IPS-18c (cell line): ENCODE measurements at regions not wholly inside any gene's neighbourhood (a gene's known extent, or its start where the extent isn't known, plus 50 kb on each side); places are given as distances from the start of the nearest gene placed in this dataset.

Source experiments
- H3K4me3 ChIP-seq: 2 replicates; pipeline ENCODE4 v1.7.0; 2013; ENCODE audit warnings: low read depth, mild to moderate bottlenecking, low read length, moderate library complexity; ENCODE audit not compliant: insufficient read depth
- H3K9me3 ChIP-seq: one replicate; pipeline ENCODE4 v1.6.1; 2013; ENCODE audit warnings: mild to moderate bottlenecking, low read length, moderate library complexity; ENCODE audit not compliant: control insufficient read depth, insufficient read depth

DNA sequence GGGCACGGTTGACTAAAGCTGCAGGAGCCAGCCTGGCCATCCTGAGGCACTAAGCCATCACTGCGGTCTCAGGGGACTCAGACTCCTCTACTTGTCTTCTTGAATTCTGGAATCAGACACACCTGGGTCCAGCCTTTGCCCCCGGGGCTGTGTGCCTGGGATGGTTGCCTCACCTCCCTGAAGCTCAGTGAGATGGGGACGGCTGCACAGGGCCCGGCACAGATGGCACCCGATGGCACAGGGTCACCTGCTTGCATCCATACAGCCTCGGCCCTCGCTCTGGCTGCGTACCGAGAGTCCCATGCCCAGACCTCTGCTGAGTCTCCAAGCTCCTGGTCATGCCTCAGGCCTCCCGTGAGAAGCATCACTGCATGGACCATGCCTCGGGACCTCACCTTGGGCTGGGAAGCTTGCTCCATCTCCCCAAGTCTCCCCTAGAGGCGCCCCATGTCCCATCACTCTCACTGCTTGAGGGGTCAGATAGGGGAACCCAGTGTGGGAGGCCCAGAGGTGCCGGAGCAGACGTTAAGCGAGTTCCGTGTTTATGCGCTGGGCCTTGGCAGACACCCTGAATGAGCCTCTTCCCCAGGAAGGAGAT, 316.3 kb downstream of the SEC14L1 start:
- no peaks in the 10 kb centered on the region for H3K9me3 ChIP-seq
- H3K4me3 ChIP-seq: no peak overlapping the region

DNA sequence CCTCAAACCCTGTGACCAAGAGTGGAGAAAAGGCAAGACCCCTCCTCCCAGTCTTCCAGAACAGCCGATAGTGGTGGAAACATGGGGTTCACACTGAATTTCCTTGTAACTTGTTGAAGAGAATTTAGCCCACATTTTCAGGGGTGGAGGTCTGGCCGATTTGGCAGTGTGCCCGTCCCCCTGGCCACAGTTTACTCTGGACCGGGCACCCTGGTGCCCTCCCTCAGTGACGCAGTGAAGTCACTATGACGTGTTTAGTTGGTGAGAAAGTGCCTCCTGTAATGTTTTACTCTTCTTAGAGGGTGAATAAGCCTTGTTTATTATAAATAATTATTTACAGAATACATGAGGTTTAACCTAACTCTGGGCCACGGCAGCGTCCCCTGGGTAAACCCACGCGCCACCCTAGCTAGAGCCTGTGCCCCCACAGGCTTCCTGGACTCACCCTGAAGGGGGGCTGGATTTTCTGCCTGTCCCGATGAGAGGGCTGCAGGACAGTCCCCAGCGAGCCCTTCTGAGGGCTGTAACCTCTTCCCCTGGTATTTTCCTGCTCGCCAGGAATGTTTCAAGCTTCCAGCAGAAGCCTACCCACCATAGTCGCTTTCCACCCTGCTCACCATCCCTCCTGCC, 316.9 kb downstream of the SEC14L1 start:
- Histone ChIP-seq H3K4me3 (no peak overlapping the region), H3K9me3 (no peaks in the 10 kb centered on the region)

DNA sequence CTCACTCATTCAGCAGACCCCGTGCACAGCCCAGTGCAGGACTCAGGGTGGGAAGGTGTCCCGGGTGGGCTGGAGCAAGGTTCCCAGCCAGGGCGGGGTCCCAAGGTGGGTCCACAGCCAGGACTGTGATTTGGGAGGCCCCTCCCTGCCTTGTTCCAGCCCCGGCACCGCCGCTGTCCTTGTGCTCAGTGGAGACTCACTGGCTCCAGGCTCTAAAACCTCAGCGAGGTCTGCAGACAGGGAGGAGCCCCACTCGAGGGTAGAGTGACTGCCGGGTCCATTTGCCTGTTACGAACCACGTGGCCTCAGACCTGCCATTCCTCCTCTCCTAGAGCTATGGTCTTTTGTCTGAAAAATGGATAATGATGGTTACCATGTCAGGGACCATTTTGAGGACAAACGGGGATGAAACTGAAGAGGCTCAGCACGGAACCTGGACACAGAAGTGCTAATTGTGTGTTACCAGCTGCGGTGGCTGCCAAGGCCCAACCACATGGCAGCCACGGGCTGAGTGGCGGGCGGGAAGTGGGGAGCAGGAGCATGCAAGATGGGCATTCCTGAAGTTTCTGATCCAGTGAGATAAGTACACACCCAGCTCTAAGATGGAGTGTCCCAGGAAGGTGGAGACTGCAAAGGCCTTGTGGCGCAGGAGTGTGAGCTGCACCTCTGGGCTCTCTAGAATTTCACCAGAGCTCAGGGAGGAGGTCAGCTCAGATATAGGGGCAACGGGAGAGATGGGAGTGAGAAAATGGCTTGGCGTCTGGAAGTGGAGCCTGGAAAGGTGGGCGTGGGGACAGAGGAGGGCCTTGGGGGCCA, 317.6 kb downstream of the SEC14L1 start:
- H3K4me3 ChIP-seq: no peak overlapping the region
- H3K9me3 ChIP-seq: no peaks in the 10 kb centered on the region

DNA sequence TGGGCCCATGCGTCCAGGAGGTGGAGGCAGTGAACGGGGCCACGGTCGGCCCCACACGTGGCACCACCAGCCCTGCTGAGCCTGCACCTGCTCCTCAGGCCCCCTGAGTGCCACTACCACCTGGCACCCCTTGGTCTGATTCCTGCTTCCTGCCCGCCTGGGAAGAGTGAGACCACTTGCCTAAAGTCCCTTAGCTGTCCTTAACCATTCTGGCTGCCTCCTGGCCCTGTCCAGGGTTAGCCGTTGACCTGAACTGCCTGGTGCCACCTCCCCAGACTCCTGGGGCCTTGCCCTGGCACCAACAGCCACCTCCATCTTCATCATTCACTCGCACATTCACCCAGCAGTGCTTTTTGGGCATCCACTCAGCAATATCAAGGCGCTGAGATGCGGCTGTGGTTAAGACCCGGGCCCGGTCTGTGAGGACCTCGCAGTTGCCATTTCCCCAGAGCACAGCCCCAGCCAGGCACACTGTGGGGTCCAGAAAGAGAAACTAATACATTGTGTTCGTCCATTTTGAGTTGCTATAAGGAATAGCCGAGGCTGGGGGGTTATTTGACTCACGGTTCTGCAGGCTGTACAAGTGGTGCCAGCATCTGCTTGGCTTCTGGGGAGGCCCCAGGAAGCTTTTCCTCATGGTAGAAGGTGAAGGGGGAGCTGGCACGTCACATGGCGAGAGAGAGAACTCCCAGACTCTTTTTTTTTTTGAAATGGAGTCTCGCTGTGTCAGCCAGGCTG, 318.4 kb downstream of the SEC14L1 start:
- H3K9me3 ChIP-seq: no peaks in the 10 kb centered on the region
- no peak overlapping the region for H3K4me3 ChIP-seq

DNA sequence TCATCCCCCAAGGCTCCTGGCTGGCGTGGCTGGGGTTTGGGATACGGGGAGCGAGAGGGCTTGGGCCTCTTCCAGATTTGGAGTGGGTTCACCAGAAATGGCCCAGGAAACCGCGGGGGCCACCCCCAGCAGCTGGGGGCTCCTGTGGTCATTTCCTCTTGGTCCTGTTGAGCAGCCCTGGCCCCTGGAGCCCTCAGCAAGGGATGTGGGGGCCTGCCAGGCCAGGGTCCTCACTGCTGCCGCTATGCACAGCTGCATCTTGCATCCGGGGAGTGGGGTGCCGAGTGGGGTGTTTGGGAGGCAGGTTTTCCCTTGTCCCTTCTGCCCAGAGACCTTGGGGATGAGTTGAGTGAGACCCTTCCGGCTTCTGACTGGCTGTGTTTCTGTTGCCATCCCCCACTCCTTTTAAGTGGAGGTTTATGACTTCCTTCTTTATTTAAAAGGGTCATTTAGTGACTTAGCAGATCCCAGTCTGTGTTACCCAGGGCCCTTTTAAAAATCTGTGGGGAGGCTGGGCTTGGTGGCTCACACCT, 319.8 kb downstream of the SEC14L1 start:
- Histone ChIP-seq H3K9me3 (no peaks in the 10 kb centered on the region), H3K4me3 (no peak overlapping the region)

DNA sequence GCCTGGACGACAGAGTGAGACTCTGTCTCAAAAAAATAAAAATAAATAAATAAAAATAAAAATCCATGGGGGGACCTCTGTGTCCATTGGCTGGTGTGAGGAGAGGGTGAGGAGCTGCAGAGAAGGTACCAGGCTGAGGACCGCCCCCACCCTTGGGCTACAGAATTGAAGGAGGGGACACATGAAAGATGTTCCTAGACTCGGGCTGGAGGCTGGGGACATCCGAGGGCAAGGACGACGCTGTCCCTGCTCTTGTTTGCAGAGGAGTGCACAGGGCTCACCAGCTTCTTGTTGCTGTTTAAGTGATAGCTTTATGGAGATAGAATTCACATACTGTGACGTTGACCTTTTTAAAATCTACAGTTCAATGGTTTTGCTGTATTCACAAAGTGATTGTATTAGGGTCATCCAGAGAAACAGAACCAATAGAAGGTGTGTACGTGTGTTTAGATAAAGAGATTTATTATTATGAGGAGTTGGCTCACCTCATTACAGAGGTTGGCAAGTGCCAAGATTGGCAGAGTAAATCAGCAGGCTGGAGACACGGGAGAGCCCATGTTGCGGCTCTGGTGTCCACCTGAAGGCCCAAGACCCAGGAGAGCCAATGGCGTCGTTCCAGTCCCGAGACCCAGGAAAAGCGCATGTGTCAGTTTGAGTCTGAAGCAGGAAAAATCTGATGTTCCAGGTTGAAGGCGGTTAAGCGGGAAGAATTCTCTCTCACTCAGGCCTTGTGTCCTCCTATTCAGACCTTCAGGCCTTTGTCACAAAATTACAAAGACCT, 320.7 kb downstream of the SEC14L1 start:
- H3K4me3 ChIP-seq: no peak overlapping the region
- H3K9me3 ChIP-seq: no peaks in the 10 kb centered on the region

DNA sequence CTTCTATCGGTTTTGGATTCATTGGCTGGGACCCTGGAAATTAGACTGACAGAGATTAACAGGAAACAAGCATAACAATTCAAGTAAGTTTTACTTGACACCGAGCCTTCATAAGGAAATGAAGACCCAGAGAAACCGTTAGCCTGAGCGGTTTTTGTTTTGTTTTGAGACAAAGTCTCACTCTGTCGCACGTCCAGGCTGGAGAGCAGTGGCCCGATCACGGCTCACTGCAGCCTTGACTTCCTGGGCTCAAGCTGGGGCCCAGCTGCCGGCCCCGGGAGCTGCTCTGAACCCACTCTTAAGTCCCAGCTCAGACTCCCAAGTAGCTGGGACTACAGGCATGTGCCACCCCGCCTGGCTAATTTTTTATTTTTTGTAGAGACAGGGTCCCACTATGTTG, 321.3 kb downstream of the SEC14L1 start:
- Histone ChIP-seq H3K4me3 (no peak overlapping the region), H3K9me3 (no peaks in the 10 kb centered on the region)

DNA sequence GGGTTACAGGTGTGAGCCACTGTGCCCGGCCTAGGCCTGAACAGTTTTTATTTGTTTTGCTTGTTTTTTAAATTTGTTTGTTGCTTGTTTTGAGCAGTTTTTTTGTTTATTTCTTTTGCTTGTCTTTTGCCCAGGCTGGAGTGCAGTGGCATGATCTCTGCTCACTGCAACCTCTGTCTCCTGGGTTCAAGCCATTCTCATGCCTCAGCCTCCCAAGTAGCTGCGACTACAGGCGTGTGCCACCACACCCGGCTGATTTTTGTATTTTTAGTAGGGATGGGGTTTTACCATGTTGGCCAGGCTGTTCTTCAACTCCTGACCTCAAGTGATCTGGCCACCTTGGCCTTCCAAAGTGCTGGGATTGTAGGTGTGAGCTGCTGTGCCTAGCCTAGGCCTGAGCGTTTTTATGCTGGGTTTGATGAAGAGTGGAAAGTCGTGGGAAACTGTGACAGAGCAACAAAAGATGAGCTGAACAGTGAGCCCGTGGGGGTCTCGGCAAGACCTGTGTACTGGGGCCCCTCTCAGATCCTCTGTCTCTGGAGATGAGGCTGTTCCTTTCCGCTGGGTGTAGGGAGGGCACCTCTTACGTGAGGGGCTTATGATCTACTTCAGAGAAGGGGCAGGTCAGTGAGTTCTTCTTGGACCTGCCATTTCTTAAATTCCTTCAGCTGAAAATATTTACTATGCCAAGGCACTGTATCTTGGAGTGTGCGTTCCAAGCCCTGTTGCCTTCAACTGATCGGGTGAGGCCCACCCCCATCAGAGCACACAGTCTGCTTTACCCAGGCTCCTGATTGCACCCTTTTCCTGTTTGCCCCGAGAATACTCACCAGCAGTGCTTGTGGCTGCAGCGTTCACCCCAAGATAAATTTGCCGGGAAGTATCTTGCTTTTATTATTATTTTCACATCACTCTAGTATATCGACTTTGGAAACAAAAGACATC, 322.1 kb downstream of the SEC14L1 start:
- H3K9me3 ChIP-seq: no peaks in the 10 kb centered on the region
- no peak overlapping the region for H3K4me3 ChIP-seq

DNA sequence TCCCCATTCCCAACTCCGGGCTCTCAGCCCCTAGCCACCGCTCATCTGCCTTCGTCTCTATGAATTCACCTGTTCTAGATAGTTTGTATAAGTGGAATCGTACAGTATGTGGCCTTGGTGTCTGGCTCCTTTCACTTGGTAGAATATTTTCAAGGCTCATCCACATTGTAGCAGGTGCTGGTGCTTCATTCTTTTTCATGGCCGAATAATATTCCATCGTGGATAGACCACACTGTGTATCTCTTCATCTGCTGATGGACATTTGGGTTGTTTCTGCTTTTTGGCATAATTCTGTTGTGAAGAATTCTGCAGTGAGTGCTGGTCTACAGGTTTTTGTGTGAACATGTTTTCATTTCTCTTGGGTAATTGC, 324.2 kb downstream of the SEC14L1 start:
- Histone ChIP-seq H3K9me3 (no peaks in the 10 kb centered on the region), H3K4me3 (no peak overlapping the region)

DNA sequence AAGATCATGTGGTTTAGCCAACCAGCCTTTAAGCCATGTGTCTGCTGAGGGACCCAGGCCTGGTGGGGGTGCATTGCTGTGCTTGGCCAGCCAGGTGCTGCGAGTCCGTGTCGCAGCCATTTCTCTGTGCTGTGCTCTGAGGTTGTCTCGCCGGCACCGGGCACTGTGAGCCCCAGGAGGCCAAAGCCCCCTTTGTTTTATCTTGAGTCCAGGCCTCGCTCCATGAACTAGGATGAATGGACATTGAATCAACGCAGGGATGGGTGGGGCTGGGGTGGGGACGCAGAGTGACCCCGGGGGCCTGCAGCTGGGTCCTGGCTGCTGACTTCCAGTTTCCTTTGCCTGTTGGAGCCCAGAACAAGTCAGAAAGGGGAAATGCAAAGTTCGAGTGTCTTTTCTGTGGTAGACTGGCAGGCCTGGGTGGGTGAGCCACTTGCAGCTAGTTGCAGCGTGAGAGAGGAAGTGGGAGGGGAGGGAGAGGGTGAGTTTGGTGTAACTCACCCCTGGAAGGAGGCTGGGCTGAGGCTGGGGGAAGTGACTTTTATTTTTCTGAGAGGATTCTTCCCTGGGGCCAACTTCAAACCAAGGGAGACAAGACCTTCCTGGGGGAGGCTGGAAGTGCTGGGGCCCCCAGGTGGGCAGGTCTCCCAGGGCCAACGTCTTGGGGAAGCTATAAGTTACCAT, 324.7 kb downstream of the SEC14L1 start:
- Histone ChIP-seq H3K4me3 (peak overlapping the region; percentile 34; the same call in 1 of the 2 replicates), H3K9me3 (no peaks in the 10 kb centered on the region)

DNA sequence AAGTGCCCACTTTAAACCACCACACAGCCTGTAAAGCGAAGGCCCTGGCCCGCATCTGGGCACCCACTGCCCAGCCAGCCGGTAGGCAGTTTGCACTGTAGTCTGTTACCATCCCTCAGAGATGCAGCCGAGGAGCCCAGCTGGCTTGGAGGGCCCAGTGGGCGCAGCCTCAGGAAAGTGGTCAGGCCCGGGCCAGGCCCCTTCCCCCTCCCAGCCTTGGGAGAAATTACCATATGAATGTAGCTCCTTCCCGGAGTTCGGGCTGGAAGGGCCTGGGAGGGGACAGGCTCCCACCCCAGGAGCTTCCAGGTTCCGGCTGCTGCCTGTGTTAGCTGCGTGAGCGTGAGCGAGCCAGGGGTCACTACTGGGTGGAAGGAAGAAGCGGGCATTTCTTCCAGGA, 325.4 kb downstream of the SEC14L1 start:
- Histone ChIP-seq H3K4me3 (peak overlapping the region; percentile 42), H3K9me3 (no peaks in the 10 kb centered on the region)

DNA sequence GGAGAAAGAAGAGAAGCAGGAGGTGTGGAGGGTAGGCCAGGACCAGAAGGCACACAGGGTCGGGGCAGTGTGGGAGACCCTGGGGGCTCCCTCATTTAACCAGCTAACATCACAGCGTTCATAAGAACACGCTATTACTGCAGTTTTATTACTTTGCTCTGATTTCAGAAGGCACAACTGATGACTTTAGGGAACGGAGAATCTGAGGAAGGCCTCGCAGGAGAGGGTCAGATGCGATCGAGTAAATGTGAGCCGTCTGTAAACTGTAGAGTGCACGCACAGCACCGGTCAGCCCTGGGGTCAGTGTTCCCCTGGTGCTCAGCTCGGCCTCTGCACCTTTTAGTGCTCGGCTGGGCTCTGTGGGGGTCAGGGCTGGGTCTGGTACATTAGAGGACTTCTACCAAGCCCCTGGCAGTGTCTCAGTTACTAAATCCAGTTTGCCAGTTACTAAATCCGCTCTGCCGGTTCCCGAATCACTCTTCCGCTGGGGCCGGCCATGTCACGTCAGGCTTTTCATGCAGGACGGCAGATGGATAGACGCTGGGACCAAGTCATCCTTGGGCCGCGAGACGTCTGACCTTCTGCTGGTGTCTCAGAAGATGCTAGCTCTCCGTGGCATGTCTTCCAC, 325.9 kb downstream of the SEC14L1 start:
- peak overlapping the region; percentile 42; the same call in 1 of the 2 replicates for H3K4me3 ChIP-seq

DNA sequence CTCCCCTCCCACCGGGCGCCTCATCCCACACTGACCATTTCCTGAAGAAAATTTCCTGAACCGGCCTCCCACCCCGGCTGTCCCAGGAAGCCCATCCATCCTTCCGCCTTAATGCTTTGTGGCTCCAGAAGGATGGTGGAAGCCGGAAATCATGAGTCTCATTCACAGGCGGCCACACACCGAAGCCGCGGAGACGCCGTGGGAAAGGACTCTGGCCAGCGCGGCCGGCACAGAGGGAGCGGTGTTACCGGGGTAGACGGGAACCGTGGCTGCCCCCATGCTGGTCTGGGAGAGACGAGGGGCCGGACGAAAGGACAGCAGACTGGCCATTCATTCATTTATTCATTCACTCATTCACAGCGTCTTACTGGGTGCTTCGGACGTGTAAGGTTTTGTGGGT, 326.8 kb downstream of the SEC14L1 start:
- Histone ChIP-seq H3K9me3 (no peaks in the 10 kb centered on the region), H3K4me3 (no peak overlapping the region; the same call in 1 of the 2 replicates)

More for the DNA sequence above, 325.9 kb downstream of the SEC14L1 start:
- H3K9me3 ChIP-seq: no peaks in the 10 kb centered on the region

DNA sequence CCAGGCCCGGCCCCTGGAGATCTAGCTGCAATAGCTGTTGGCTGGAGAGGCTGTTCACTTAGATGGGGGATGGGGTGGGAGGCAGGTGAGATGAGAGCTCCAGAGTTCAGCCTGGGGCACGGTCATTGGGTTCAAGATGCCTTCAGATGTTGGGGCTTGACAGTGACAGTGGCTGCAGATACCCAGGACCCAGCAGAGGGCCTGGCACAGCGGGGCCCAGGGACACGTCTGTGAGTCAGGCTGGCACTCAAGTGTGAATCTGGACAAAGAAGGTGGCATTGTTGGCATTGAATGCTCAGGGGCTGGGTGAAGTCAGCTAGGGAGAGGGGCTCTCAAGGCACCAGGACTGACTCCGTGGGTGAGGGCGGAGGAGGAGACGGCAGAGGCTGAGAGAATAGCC, 328.1 kb downstream of the SEC14L1 start:
- Histone ChIP-seq H3K9me3 (no peaks in the 10 kb centered on the region), H3K4me3 (no peak overlapping the region)

DNA sequence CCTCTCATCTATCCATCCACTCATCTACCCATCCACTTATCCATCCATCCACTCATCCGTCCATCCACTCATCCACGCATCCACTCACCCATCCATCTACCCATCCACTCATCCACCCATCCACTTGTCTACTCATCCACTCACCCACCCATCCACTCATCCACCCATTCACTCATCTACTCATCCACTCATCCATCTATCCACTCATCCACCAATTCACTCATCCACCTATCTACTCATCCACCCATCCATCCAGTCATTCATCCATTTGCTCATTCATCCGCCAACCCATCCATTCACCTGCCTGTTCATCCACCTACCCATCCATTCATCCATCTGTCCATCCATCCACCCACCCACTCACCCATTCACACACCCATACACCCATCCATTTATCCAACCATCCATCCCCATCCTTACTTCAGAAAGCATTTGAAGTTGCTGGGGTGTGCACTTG, 329.6 kb downstream of the SEC14L1 start:
- Histone ChIP-seq H3K9me3 (no peaks in the 10 kb centered on the region), H3K4me3 (no peak overlapping the region)
